ENCODE measurements at regions not wholly inside any gene's neighbourhood (a gene's known extent, or its start where the extent isn't known, plus 50 kb on each side); places are given as distances from the start of the nearest gene placed in this dataset.

DNA sequence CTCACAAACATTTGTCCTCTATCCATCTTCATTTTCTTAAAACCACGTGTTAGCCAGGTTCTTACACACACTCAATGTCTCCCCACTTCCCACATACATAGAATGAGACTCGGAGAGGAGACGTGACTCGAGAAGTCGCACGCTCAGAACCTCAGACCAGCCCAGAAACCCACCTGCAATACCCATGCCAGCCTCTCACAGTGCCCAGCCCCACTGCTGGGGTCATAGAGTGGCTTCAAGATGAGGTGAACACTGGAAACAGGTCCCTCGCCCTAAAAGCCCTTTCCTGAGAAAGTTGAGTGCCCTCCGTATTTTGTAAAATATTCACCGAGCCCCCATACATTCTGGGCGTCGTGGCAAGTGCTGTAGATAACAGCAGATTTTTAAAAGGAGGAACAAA, 487.4 kb downstream of the EIPR1 start:
- TF ChIP-seq, protein P1, sequence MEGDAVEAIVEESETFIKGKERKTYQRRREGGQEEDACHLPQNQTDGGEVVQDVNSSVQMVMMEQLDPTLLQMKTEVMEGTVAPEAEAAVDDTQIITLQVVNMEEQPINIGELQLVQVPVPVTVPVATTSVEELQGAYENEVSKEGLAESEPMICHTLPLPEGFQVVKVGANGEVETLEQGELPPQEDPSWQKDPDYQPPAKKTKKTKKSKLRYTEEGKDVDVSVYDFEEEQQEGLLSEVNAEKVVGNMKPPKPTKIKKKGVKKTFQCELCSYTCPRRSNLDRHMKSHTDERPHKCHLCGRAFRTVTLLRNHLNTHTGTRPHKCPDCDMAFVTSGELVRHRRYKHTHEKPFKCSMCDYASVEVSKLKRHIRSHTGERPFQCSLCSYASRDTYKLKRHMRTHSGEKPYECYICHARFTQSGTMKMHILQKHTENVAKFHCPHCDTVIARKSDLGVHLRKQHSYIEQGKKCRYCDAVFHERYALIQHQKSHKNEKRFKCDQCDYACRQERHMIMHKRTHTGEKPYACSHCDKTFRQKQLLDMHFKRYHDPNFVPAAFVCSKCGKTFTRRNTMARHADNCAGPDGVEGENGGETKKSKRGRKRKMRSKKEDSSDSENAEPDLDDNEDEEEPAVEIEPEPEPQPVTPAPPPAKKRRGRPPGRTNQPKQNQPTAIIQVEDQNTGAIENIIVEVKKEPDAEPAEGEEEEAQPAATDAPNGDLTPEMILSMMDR (IDR thresholded peaks at IDR 0.05) = no peak
- TF ChIP-seq POLR2A (IDR thresholded peaks at IDR 0.05) = no peak

Measured in body of pancreas (tissue), 4 donors.